GM11168 (cell line): ENCODE measurements at regions not wholly inside any gene's neighbourhood (a gene's known extent, or its start where the extent isn't known, plus 50 kb on each side); places are given as distances from the start of the nearest gene placed in this dataset.

Source experiments
- in situ Hi-C: fragments of 300-500 bp; cut with MboI; formaldehyde crosslinking; loops from one replicate; pipeline ENCODE4 v1.12.0; 2022; ENCODE audit warnings: low sequenced_read_pairs; ENCODE audit not compliant: unreplicated experiment

GRCh38 chr17:73958453-73958852, 245.0 kb upstream of the RPL38 start:
- in situ Hi-C loops: no loop called here

GRCh38 chr17:73960469-73960868, 243.0 kb upstream of the RPL38 start:
- in situ Hi-C loops: no loop called here

- in situ Hi-C loops: no loop called here
Measured at GRCh38 chr17:73962308-73962707, 241.2 kb upstream of the RPL38 start.

GRCh38 chr17:73968680-73969079, 234.8 kb upstream of the RPL38 start:
- in situ Hi-C loops: no loop called here

GRCh38 chr17:73969956-73970355, 233.5 kb upstream of the RPL38 start:
- in situ Hi-C loops: no loop called here

GRCh38 chr17:73971127-73971526, 232.4 kb upstream of the RPL38 start:
- in situ Hi-C loops: no loop called here

- in situ Hi-C loops: no loop called here
Measured at GRCh38 chr17:73972056-73972455, 231.4 kb upstream of the RPL38 start.

- in situ Hi-C loops: no loop called here
Measured at GRCh38 chr17:73972901-73973300, 230.6 kb upstream of the RPL38 start.

- in situ Hi-C loops: no loop called here
Measured at GRCh38 chr17:73973586-73974409, 229.7 kb upstream of the RPL38 start.

- in situ Hi-C loops: no loop called here
Measured at GRCh38 chr17:73974536-73974935, 228.9 kb upstream of the RPL38 start.

GRCh38 chr17:73976147-73976546, 227.3 kb upstream of the RPL38 start:
- in situ Hi-C loops: no loop called here

GRCh38 chr17:73976676-73977521, 226.6 kb upstream of the RPL38 start:
- in situ Hi-C loops: no loop called here

- in situ Hi-C loops: no loop called here
Measured at GRCh38 chr17:73980517-73980916, 223.0 kb upstream of the RPL38 start.

- in situ Hi-C loops: no loop called here
Measured at GRCh38 chr17:73982871-73983270, 220.6 kb upstream of the RPL38 start.

- in situ Hi-C loops: no loop called here
Measured at GRCh38 chr17:73983621-73984400, 219.7 kb upstream of the RPL38 start.

GRCh38 chr17:73984941-73985340, 218.5 kb upstream of the RPL38 start:
- in situ Hi-C loops: no loop called here

GRCh38 chr17:73985466-73986015, 217.9 kb upstream of the RPL38 start:
- in situ Hi-C loops: no loop called here

GRCh38 chr17:73986641-73987177, 216.8 kb upstream of the RPL38 start:
- in situ Hi-C loops: no loop called here

- in situ Hi-C loops: no loop called here
Measured at GRCh38 chr17:73987395-73987794, 216.1 kb upstream of the RPL38 start.

GRCh38 chr17:73987845-73988509, 215.5 kb upstream of the RPL38 start:
- in situ Hi-C loops: no loop called here
